ENCODE measurements at regions not wholly inside any gene's neighbourhood (a gene's known extent, or its start where the extent isn't known, plus 50 kb on each side); places are given as distances from the start of the nearest gene placed in this dataset.
"Not testable (repeated sequence)": the region's sequence is repeated elsewhere in the genome, so short reads cannot be mapped to it uniquely, and the experiment has no call there.

DNA sequence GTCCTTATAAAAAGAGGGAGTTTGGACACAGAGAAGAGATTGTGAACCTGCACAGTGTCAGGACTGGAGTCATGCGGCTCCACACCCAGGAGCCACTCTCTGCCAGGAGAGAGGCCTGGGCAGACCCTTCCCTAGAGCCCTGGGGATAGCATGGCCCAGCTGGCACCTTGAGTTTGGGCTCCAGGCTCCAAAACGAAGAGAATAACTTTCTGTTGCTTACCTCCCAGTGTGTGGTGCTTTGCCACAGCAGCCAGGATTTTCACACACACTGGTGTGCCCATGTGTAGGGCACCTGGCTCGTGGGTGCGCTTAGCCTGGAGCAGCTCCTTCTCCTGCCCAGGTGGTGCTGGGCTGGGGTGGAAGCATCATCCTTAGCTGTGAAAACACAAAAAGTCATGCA lies 344.3 kb downstream of the TEX29 start:
- Histone ChIP-seq H3K36me3 (no peaks in the 10 kb centered on the region), H3K4me1 (peaks cover 0 to 5% of the 10 kb centered on the region in 2 donors), H3K27ac (no peak overlapping the region), H3K27me3 (no peaks in the 10 kb centered on the region), H3K4me3 (no peak overlapping the region), H3K9me3 (no peaks in the 10 kb centered on the region)
- DNase-seq = no peak
- TF ChIP-seq POLR2A (IDR thresholded peaks at IDR 0.05) = no peak
- TF ChIP-seq, protein P1, sequence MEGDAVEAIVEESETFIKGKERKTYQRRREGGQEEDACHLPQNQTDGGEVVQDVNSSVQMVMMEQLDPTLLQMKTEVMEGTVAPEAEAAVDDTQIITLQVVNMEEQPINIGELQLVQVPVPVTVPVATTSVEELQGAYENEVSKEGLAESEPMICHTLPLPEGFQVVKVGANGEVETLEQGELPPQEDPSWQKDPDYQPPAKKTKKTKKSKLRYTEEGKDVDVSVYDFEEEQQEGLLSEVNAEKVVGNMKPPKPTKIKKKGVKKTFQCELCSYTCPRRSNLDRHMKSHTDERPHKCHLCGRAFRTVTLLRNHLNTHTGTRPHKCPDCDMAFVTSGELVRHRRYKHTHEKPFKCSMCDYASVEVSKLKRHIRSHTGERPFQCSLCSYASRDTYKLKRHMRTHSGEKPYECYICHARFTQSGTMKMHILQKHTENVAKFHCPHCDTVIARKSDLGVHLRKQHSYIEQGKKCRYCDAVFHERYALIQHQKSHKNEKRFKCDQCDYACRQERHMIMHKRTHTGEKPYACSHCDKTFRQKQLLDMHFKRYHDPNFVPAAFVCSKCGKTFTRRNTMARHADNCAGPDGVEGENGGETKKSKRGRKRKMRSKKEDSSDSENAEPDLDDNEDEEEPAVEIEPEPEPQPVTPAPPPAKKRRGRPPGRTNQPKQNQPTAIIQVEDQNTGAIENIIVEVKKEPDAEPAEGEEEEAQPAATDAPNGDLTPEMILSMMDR (IDR thresholded peaks at IDR 0.05) = no peak
- intact Hi-C loops (cut with DNase I; ENCODE audit: low total_unique reads) = no loop called here

DNA sequence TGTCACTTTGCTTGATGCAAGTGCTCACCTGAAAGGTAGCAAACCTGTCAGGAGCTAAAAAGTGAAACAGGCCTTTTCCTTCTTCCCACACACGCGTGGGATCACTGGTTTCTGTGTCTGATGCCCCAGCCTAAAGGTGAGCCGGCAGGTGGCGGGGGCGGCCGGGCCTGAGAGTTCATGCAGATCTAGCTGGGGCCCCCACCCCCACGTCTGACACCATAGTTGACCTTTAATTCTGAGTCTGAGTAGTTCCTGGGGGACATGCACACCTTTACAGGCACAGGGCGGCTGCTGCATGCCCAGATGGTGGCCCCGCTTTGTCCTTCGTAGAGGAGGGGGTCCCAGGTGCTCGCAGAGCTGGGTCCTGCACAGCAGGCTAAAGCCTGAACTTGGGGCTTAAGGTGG lies 345.3 kb downstream of the TEX29 start:
- DNase-seq = no peak
- peaks cover 0 to 5% of the 10 kb centered on the region in 2 donors for H3K4me1 ChIP-seq
- no peak overlapping the region for H3K27ac ChIP-seq
- intact Hi-C loops (cut with DNase I; ENCODE audit: low total_unique reads) = no loop called here
- no peaks in the 10 kb centered on the region for H3K27me3 ChIP-seq
- H3K4me3 ChIP-seq = no peak overlapping the region
- TF ChIP-seq, protein P1 (IDR thresholded peaks at IDR 0.05) = no peak
- TF ChIP-seq POLR2A (IDR thresholded peaks at IDR 0.05) = no peak
- no peaks in the 10 kb centered on the region for H3K9me3 ChIP-seq
- H3K36me3 ChIP-seq = no peaks in the 10 kb centered on the region

DNA sequence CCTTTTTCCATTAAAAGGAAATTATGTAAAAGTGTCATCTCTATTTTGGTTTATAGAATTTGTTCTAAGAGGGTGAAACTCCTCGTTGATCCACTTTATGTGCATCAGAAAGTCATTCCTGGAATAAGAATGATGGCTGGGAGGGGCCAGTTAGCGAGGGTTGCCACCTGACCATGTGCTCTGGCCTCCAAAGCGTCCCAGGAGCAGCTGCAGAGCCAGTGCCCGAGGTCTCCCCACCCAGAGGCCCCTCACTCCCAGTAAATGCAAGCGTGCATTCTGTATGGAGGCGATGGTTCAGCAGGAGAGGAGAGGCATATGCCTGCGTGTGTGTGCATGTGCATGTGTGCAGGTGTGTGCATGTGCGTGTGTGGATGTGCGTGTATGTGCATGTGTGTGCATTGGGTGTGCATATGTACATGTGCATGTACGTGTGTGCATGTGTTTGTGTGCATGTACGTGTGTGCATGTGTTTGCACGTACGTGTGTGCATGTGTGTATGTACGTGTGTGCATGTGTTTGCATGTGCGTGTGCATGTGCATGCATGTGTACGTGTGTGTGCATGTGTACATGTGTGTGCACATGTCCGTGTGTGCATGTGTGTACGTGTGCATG lies 345.8 kb downstream of the TEX29 start:
- no peaks in the 10 kb centered on the region for H3K27me3 ChIP-seq
- intact Hi-C loops (cut with DNase I; ENCODE audit: low total_unique reads) = no loop called here
- TF ChIP-seq POLR2A (IDR thresholded peaks at IDR 0.05) = no peak
- TF ChIP-seq, protein P1 (IDR thresholded peaks at IDR 0.05) = no peak
- peaks cover 0 to 5% of the 10 kb centered on the region in 2 donors for H3K4me1 ChIP-seq
- H3K36me3 ChIP-seq = no peaks in the 10 kb centered on the region
- H3K27ac ChIP-seq = no peak overlapping the region
- no peak for DNase-seq
- H3K9me3 ChIP-seq = no peaks in the 10 kb centered on the region
- H3K4me3 ChIP-seq = no peak overlapping the region

DNA sequence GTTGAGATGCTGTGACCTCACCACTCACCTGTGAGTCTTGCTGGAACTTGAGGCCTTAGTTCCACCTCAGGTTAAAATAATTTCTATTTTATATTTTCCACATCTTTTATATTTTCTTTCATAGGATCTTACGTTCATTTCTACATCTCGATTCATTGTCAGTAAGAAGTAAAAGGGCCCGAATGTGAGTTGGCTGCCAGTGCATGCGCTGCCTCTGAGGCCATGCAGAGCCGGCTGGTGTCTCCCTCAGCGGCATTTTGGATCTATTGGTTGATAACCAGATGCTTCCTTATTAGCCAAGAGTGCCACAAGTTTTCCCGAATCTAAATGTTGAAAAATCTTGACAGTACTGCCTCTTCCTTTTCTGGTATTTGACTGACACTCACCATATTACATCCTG lies 347.3 kb downstream of the TEX29 start:
- intact Hi-C loops (cut with DNase I; ENCODE audit: low total_unique reads) = no loop called here
- Histone ChIP-seq H3K4me3 (no peak overlapping the region), H3K36me3 (no peaks in the 10 kb centered on the region), H3K9me3 (no peaks in the 10 kb centered on the region), H3K4me1 (peaks cover 0 to 5% of the 10 kb centered on the region in 2 donors), H3K27me3 (no peaks in the 10 kb centered on the region), H3K27ac (no peak overlapping the region)
- no peak for DNase-seq
- TF ChIP-seq, protein P1 (IDR thresholded peaks at IDR 0.05) = no peak
- TF ChIP-seq POLR2A (IDR thresholded peaks at IDR 0.05) = no peak

DNA sequence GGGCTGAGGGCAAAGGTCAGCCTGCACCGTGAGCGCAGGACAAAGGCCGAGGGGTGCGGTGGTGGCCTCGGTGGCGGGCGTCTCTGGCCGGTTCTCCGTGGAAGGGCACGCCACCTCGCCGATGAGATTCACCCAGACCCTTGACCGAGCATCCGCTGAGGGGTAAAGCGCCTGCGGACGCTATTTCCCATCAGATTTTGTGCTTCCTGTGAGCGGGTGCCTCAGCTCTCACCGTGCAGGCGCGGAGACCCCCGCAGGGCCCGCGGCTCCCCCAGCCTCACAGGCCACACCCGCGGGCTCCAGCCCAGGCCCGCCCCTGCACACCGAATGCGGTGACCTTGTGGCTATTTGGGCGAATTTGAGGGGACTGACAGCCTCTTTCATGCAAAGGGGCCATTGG lies 348.0 kb downstream of the TEX29 start:
- Histone ChIP-seq H3K27me3 (no peaks in the 10 kb centered on the region), H3K4me3 (no peak overlapping the region), H3K27ac (no peak overlapping the region), H3K9me3 (no peaks in the 10 kb centered on the region), H3K4me1 (peaks cover 0 to 5% of the 10 kb centered on the region in 2 donors), H3K36me3 (no peaks in the 10 kb centered on the region)
- no peak for DNase-seq
- no peak for TF ChIP-seq POLR2A (IDR thresholded peaks at IDR 0.05)
- TF ChIP-seq, protein P1 (IDR thresholded peaks at IDR 0.05) = no peak
- intact Hi-C loops (cut with DNase I; ENCODE audit: low total_unique reads) = no loop called here

DNA sequence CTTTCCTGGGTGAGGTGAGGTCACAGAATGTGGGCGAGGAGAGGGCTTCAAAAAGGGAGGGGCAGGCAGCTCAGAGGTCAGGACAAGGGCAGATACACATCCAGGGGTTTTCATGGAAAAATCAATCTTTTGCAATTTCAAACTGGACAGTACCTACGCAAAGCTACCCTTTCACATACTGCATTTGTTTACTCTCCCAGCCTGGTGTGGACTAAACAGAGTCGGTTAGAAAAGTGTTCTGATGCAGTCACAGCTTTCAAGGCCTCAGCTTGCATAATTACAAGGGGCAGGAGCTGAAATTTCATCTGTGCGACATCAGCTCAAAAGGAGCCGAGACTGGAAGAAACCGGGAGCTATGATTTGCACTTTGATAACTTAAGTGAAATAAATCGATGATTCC lies 351.8 kb downstream of the TEX29 start:
- H3K27ac ChIP-seq; H3K4me3 ChIP-seq; H3K9me3 ChIP-seq; DNase-seq; intact Hi-C loops (cut with DNase I; ENCODE audit: low total_unique reads); H3K4me1 ChIP-seq; H3K36me3 ChIP-seq; H3K27me3 ChIP-seq: not testable (repeated sequence)

DNA sequence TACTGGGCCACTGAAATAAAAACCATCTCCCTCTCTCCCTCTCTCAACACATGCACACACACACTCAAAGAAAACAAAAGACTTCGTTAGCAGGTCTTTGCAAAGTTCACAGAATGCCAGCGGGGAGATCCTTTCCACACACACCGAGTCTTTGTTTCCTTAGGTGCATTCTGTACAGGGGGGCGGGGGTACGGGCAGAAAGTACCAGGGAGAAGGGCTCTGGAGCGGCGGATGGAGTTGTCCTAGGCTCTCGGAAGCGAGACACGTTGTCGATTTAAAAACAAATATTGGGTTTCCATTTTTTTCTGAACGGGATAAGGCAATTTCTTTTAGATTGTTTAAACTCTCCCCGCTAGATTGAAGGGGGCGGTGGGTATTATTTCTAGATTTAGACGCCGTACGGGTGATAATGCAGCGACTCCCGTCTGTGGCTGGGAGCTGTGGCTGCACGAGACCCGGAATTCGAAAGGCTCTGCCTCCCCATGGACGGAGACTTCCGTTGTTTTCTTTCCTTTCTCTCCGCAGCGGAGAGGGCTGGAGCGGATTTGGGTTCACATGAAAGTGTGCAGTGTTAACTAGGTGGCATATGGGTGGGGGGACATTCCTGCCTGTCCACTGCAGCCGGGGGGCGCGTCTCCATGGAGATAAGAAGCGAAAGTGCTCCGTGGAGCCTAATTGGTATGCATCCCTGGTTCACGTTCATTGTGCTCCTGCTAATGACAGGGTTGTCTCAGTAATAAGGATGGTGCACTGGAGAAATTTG lies 357.9 kb downstream of the TEX29 start:
- H3K4me1 ChIP-seq; H3K27ac ChIP-seq; H3K27me3 ChIP-seq; DNase-seq; intact Hi-C loops (cut with DNase I; ENCODE audit: low total_unique reads); H3K9me3 ChIP-seq; H3K4me3 ChIP-seq; H3K36me3 ChIP-seq: not testable (repeated sequence)

DNA sequence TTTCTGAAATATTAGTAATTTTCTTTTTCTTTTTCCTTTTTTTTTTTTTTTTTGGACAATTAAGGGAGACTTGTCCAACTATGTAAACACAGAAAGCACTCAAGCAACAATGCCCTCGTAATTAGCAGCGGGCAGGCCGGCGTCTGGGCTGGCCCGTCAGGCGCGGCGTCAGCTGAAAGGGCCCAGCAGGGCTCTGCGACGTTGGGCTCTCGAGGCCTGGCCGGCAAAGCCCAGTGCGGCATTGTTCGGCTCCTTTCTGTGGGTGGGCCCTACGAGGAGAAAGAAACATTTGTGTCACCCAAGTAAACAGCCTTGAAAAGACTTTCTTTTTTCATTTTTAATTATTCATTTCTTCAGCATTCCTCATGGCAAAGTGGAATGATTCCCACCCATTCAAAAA lies 359.2 kb downstream of the TEX29 start:
- H3K36me3 ChIP-seq; DNase-seq; H3K27ac ChIP-seq; H3K4me1 ChIP-seq; H3K4me3 ChIP-seq; intact Hi-C loops (cut with DNase I; ENCODE audit: low total_unique reads); H3K27me3 ChIP-seq; H3K9me3 ChIP-seq: not testable (repeated sequence)

All from uterus (tissue), 3 donors.